K562 (cell line): ENCODE measurements at regions not wholly inside any gene's neighbourhood (a gene's known extent, or its start where the extent isn't known, plus 50 kb on each side); places are given as distances from the start of the nearest gene placed in this dataset.

Experiments
- CHCHD3 ChIP-seq: fragments of 250-450 bp; sonication (Bioruptor Pico); IDR thresholded peaks from 2 replicates; pipeline ENCODE4 v2.1.2; 2022; ENCODE audit warnings: mild to moderate bottlenecking
- HMG20A ChIP-seq: fragments of 450-650 bp; formaldehyde crosslinking; conservative IDR thresholded peaks from 2 replicates; pipeline ENCODE4 v1.4.0; 2020; ENCODE audit warnings: mild to moderate bottlenecking, mixed read lengths
- KDM4B ChIP-seq, 2 experiments: fragments of 450-650 bp in 1 of 2; sonication (generic) in 1 of 2; IDR thresholded peaks; 2 replicates each; pipeline ENCODE4 v1.6.1; 2016 to 2017; ENCODE audit warnings: borderline replicate concordance in 2 of 2, antibody characterized with exemption in 1 of 2, low read depth in 1 of 2, mild to moderate bottlenecking in 1 of 2
- SAFB2 ChIP-seq: fragments of 200-400 bp; formaldehyde crosslinking; IDR thresholded peaks from 2 replicates; pipeline ENCODE4 v1.6.1; 2018; ENCODE audit warnings: borderline replicate concordance, low read length, low read depth, moderate library complexity; ENCODE audit not compliant: severe bottlenecking
- XRCC5 ChIP-seq: fragments of 200-400 bp; formaldehyde crosslinking; IDR thresholded peaks from 2 replicates; pipeline ENCODE4 v1.6.1; 2017; ENCODE audit warnings: low read depth, mild to moderate bottlenecking, low read length
- ZBTB40 ChIP-seq, 2 experiments: fragments of 450-650 bp in 1 of 2; sonication (generic) in 1 of 2; formaldehyde crosslinking in 1 of 2; IDR thresholded peaks; 2 replicates each; pipeline versions ENCODE4 v1.7.1 to v1.9.0; 2016 to 2022; ENCODE audit warnings: inconsistent platforms in 1 of 2, mild to moderate bottlenecking in 1 of 2, missing genetic modification reagents in 1 of 2
- ZNF316 ChIP-seq: fragments of 450-650 bp; IDR thresholded peaks from 2 replicates; pipeline ENCODE4 v1.6.1; 2016
- ZNF318 ChIP-seq, 2 experiments: fragments of 450-650 bp; IDR thresholded peaks; 2 replicates each; pipeline ENCODE4 v1.6.1; 2016; ENCODE audit warnings: mild to moderate bottlenecking in 2 of 2, borderline replicate concordance in 1 of 2, low read depth in 1 of 2, moderate library complexity in 1 of 2
- ZNF449 ChIP-seq: fragments of 250-450 bp; sonication (Bioruptor Pico); IDR thresholded peaks from 2 replicates; pipeline ENCODE4 v1.8.0; 2022; ENCODE audit warnings: moderate library complexity, mild to moderate bottlenecking, inconsistent platforms

GRCh38 chr16:48813485-48813884 is 203.5 kb upstream of the N4BP1 start (continued):
- TF ChIP-seq ZBTB40 (IDR thresholded peaks at IDR 0.05), result no peak
- no peak for TF ChIP-seq ZBTB40 (CRISPR knock-in tag; IDR thresholded peaks at IDR 0.05)
- no peak for TF ChIP-seq SAFB2
- no peak for TF ChIP-seq ZNF449
- TF ChIP-seq KDM4B (IDR thresholded peaks at IDR 0.05; ENCODE audit: borderline replicate concordance in 2 of 2, low read depth in 1 of 2), result no peak
- TF ChIP-seq ZNF316, result no peak
- TF ChIP-seq ZNF318 (IDR thresholded peaks at IDR 0.05; ENCODE audit: borderline replicate concordance in 1 of 2, low read depth in 1 of 2), result no peak
- no peak for TF ChIP-seq HMG20A
- TF ChIP-seq CHCHD3, result no peak
- no peak for TF ChIP-seq XRCC5
